ENCODE measurements at regions not wholly inside any gene's neighbourhood (a gene's known extent, or its start where the extent isn't known, plus 50 kb on each side); places are given as distances from the start of the nearest gene placed in this dataset.

- TF ChIP-seq POLR2AphosphoS5 (IDR thresholded peaks at IDR 0.05) = no peak
- no peak for TF ChIP-seq CTCF (IDR thresholded peaks at IDR 0.05)
- no peak for TF ChIP-seq POLR2A (IDR thresholded peaks at IDR 0.05)
- no peak for TF ChIP-seq EP300 (IDR thresholded peaks at IDR 0.05)
These were observed 67.7 kb upstream of the NTF3 start for GRCh38 chr12:5364036-5364770.

Measured in sigmoid colon (tissue), 4 donors.